ENCODE measurements at regions not wholly inside any gene's neighbourhood (a gene's known extent, or its start where the extent isn't known, plus 50 kb on each side); places are given as distances from the start of the nearest gene placed in this dataset.
A peak's percentile ranks its signal among the peaks of the same experiment; 100 is the strongest.
"Not testable (repeated sequence)": the region's sequence is repeated elsewhere in the genome, so short reads cannot be mapped to it uniquely, and the experiment has no call there.

GRCh38 chr21:31609081-31609480 lies 50.4 kb upstream of the SOD1 start:
- DNase-seq, result no peak

DNA sequence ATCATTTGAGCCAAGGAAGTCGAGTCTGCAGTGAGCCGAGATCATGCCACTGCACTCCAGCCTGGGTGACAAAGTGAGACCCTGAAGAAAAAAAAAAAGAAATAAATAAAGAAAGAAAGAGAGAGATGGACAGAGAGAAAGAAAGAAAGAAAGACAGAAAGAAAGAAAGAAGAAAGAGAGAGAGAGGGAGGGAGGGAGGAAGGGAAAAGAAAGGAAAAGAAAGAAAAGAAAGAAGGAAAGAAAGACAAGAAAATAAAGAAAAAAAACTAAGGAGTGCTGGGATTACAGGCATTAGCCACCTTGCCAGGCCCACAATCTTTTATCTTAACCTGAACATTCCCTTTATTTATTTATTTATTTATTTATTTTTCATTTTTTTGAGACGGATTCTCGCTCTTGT lies 51.7 kb upstream of the SOD1 start:
- no peak for DNase-seq

DNA sequence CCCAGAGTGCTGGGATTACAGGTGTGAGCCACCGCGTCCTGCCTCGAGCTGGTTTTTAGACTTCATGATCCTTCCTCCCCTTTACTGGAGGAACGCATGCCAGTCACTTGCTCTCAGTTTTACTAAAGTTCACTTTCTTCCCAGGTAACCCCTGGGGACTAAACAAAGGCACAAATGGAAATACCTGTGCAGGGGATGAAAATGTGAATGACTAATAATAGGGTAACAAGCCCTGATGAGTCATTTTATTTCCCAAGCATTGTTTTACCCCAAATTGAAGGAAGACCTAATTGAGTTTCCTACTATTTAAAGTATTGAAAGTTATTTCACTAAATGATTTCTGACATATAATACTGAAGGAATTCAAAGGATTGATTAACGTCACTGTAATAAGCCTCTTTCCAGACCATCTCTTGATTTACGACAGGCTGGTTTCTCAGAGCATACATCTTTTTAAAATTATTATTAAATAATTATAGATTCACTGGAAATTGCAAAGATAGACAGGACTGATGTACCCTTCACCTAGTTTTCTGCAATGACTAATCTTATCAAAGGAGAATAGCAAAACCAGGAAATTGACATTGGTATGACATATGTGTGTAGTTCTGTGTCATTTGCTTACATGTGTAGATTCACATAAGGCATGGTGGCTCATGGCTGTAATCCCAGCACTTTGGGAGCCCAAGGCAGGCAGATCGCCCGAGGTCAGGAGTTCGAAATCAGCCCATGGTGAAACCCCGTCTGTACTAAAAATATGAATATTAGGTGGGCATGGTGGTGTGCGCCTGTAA lies 53.2 kb upstream of the SOD1 start:
- DNase-seq, result no peak

DNA sequence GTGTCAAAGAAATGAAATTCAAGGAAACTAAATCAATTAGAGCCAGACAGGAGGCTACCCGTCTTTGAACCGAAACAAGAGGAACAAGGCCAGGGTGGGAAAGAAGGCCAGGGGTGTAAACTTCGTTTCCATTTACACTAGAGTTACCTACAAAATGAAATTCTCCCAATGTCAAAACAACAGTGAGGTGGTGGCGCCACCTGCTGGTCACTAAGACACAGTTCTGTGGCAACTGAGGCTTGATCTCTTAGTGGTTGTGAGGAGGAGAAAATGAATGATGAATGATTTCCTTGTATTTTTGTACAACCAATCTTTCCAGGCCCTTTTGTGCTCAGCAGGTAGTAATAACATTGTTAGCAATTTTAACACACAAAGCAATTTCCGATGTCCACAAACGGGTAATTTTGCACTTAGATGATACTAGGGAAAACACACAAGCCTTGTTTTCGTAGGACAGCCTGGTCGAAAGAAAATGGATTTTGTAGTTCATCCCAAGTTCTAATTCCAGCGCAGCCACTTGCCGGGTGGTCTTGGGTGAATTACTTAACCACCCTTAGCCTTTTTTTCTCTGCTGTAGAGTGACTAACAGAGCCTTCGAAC lies 54.8 kb upstream of the SOD1 start:
- peak; percentile 24 for DNase-seq

DNA sequence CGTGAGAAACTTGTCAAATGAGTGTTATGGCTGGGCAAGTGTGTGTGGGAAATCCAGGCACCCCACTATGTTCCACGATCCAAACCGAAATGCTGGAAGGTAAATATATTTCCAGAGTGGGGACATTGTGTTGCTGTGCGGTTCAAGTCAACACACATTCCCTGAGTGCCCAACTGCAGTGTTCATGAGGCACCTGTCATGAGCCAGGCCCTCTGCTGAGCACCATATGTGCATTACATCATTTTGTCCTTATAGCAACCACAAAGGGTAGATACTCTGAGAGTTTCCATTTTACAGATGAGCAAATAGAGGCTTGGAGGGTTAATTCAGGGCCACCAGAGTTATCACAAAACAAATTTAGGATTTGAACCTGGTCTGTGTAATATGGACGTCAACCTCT lies 59.9 kb upstream of the SOD1 start:
- DNase-seq, result no peak

DNA sequence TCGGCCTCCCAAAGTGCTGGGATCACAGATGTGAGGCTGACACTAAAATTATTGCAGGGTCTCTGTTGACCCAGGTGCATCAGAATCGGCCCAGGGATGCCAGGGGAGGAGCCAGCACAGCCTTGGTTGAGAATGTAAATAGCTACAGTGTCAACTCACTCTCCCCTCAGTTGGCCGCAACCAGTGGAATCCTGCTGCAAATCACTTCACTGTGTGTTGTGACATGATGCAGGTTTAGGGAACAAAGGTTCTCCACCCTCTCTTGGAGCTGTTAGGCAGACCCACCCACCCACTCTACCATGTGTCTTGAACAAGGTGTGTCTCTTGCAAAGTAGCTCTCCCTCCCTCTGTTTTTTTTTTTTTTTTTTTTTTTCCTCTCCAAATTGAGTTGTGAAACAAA lies 60.5 kb upstream of the SOD1 start:
- no peak for DNase-seq

- DNase-seq, result no peak
Observed at GRCh38 chr21:31597683-31598082, 61.8 kb upstream of the SOD1 start.

- DNase-seq, result no peak
Observed at GRCh38 chr21:31596055-31596454, 63.4 kb upstream of the SOD1 start.

- DNase-seq, result no peak
Observed at GRCh38 chr21:31594726-31595125, 64.8 kb upstream of the SOD1 start.

- DNase-seq, result no peak
Observed at GRCh38 chr21:31594279-31594678, 65.2 kb upstream of the SOD1 start.

DNA sequence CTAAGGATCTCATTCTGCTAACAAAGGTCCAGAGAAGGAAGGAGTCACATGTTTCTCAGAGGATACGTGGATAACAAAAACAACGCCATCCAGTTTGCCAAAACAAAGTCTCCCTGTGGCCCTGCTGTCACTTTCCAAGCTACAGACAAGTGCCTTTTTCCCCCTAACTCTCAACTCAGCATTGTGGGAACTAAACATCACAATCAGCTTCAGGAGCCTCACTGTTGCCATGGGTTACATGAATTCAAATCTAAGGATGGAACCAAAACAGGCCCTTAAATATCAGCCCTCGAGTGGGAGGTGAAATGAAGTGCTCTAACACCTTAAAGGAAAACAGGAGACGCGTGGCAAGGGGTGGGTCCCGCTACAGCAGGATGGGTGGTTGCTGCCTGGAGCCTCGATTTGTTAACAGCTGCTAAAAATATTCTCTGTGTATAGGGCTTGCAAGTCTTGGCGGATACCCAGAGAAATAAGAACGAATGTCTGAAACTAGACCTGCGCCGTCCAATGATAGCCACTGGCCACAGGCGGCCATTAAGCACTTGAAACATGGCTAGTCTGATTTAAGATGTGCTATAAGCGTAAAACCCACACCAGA lies 66.4 kb upstream of the SOD1 start:
- DNase-seq, result no peak

- no peak for DNase-seq
Observed at GRCh38 chr21:31592516-31592915, 67.0 kb upstream of the SOD1 start.

DNA sequence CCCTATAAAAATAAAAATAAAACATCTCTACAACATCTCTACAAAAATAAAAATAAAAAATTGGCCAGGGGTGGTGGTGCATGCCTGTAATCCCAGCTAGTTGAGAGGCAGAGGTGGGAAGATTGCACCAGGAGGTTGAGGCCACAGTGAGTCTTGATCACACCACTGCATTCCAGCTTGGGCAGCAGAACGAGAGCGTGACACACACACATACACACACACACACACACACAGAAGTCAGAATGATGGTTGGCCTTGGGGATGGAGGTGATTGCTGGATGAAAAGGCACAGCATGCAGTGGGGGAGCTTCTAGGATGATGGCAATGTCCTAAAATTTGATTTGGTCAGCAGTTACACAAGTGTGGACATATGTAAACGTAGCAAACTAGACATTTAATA lies 69.7 kb upstream of the SOD1 start:
- DNase-seq, result no peak

DNA sequence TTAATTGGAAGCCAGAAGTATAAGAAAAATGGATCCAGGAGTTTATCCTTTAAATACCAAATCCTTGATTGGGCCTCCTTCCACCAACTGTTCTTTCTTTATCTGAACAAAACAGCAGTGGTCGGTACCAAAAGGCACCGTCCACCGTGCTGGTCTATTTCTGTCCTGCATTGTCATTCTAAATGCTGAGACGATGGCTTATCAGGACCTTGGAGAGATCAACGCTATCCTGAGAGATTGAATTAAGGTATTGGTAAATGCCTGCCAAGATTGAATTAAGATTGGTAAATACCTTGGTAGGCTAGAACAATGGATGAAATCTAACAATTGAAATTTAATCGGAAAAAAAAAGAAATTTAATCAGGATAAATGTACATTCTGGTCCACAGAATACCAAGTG lies 73.4 kb upstream of the SOD1 start:
- no peak for DNase-seq

GRCh38 chr21:31583937-31584336 lies 75.6 kb upstream of the SOD1 start:
- not testable (repeated sequence) for DNase-seq

- no peak for DNase-seq
Observed at GRCh38 chr21:31583498-31583897, 76.0 kb upstream of the SOD1 start.

DNA sequence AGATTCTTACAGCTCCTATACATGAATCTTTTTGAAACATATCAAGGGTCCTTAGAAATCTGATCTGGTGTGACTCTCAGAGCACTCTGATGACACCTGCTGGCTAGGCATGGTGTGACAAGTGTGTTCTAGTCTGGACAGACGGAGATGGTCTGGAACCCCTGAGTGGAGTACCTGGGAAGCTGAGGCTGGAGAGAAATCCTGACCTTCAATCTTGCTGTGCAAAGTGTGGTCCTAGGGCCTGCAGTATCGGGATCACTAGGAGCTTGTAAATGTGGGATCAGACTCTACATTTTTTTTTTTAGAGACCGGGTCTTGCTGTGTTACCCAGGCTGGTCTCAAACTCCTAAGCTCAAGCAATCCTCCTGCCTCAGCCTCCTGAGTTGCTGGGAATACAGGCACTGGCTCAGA lies 78.6 kb upstream of the SOD1 start:
- peak; percentile 6 for DNase-seq

DNA sequence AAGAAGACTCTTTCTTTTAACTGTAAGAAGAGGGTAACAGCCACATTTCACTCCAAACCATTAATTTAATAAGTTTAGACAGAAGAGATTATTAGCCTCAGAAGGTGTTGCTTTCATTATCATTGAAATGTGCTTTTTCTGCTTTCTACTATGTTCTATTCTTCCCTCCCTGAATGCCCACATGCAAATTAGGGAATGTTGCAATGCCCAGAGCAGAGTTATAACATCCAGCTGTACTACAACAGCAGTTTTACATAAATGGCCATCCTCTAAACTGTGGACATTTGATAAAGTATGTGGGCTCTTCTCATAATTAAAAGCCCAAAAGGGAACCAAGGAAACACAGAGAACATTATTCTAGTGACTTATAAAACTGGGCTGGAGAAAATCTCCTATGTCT lies 82.2 kb upstream of the SOD1 start:
- no peak for DNase-seq

DNA sequence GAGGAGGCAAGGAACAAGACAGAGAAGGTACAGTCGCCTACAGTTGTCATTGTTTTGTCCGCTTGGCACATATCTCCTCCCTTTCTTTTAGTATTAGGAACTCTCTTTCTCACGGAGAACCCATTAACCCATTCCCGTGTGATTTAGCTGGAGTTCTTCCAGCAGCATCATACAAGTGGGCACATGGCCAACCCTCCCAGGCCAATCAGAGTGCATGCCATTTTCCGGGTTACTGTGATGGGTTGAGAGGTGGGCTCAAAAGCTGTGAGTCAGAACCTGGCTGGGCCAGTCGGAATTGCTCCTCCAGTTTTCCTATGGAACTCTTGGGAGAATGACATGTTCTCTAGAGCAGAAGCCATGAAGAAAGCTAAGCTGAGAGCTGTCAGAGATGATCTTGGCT lies 83.1 kb upstream of the SOD1 start:
- DNase-seq, result no peak

- DNase-seq, result no peak
Observed at GRCh38 chr21:31573217-31573616, 86.3 kb upstream of the SOD1 start.

DNA sequence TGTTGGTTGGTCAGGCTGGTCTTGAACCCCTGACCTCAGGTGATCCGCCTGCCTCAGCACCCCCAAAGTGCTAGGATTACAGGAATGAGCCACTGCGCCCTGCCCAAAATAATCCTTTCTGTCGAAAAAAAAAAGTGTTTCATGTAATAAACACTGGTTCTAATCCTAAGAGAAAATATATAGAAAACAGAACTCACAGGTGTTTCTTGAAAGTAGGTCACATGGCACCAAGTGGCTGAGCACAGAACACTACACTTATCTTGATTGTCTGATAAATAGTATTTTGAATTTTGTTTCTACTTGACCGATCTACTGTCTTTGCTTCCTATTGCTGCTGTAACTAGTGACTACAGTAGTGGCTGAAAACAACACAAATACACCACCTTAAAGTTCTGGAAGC lies 87.6 kb upstream of the SOD1 start:
- no peak for DNase-seq

GRCh38 chr21:31570824-31571566 lies 88.5 kb upstream of the SOD1 start:
- DNase-seq, result no peak

DNA sequence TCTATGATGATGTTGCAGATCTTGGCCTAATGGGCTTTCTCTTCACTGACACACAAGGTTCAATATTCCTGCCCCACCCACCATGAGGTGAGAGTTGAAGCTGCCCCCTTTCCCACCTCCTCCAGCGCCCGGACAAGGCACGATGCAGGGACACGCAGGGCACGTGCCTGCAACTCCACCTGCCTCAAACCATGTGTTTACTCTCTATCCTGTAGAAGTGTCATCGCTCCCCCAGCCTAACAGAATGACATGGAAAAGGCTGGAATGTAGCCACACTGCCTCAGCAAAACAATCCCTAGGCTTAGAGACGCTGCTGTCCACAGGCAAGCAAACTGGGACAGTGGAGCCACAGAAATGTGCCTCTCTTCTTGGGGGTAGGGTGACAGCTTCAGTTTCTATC lies 92.9 kb upstream of the SOD1 start:
- DNase-seq, result no peak

DNA sequence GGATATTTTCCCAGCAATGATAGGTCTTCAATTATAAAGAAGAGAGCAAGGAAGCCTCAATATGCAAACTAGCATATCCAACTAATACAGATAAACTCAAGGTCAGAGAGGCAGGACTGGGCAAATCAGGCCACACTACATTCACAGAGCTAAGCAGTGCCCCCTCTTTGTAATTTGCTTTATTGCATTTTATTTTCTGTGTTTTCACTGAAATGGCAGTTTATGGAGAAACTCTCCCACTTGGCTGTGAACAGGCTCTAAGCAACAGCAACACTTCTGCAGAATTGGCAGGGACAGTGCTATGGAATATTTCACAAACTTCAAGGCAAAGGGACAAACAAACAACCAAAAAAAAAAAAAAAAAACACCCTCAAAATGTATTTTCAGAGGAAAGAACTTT lies 93.4 kb upstream of the SOD1 start:
- no peak for DNase-seq

All from amniotic stem cell (primary cell).